NCI-H774 (cell line): ENCODE measurements at regions not wholly inside any gene's neighbourhood (a gene's known extent, or its start where the extent isn't known, plus 50 kb on each side); places are given as distances from the start of the nearest gene placed in this dataset.
"Not testable (repeated sequence)": the region's sequence is repeated elsewhere in the genome, so short reads cannot be mapped to it uniquely, and the experiment has no call there.

Source experiments
- DNase-seq: peaks from one replicate; lab custom pipeline; 2025; lab: John Stamatoyannopoulos, UW

GRCh38 chr1:81270051-81270450 is 530.7 kb upstream of the ADGRL2 start:
- no peak for DNase-seq

GRCh38 chr1:81264976-81265375 is 535.8 kb upstream of the ADGRL2 start:
- no peak for DNase-seq

GRCh38 chr1:81259625-81260411 is 540.9 kb upstream of the ADGRL2 start:
- DNase-seq, result no peak

GRCh38 chr1:81254560-81254959 is 546.2 kb upstream of the ADGRL2 start:
- DNase-seq, result no peak

GRCh38 chr1:81254068-81254467 is 546.7 kb upstream of the ADGRL2 start:
- DNase-seq, result no peak

GRCh38 chr1:81252471-81253151 is 548.1 kb upstream of the ADGRL2 start:
- DNase-seq, result no peak

GRCh38 chr1:81250825-81251224 is 549.9 kb upstream of the ADGRL2 start:
- not testable (repeated sequence) for DNase-seq

GRCh38 chr1:81245084-81245715 is 555.5 kb upstream of the ADGRL2 start:
- not testable (repeated sequence) for DNase-seq

GRCh38 chr1:81244612-81245011 is 556.1 kb upstream of the ADGRL2 start:
- DNase-seq, result not testable (repeated sequence)

- no peak for DNase-seq
Measured at GRCh38 chr1:81242103-81242502, 558.6 kb upstream of the ADGRL2 start.

GRCh38 chr1:81238129-81238528 is 562.6 kb upstream of the ADGRL2 start:
- no peak for DNase-seq

- DNase-seq, result no peak
Measured at GRCh38 chr1:81237473-81238089, 563.2 kb upstream of the ADGRL2 start.

- DNase-seq, result no peak
Measured at GRCh38 chr1:81234237-81234636, 566.5 kb upstream of the ADGRL2 start.

- DNase-seq, result no peak
Measured at GRCh38 chr1:81233591-81233990, 567.1 kb upstream of the ADGRL2 start.

GRCh38 chr1:81232420-81232819 is 568.3 kb upstream of the ADGRL2 start:
- DNase-seq, result no peak

GRCh38 chr1:81231729-81232038 is 569.0 kb upstream of the ADGRL2 start:
- DNase-seq, result no peak

GRCh38 chr1:81230983-81231728 is 569.6 kb upstream of the ADGRL2 start:
- DNase-seq, result no peak

- DNase-seq, result no peak
Measured at GRCh38 chr1:81228926-81229325, 571.8 kb upstream of the ADGRL2 start.

GRCh38 chr1:81226603-81226928 is 574.2 kb upstream of the ADGRL2 start:
- no peak for DNase-seq

GRCh38 chr1:81225789-81226602 is 574.7 kb upstream of the ADGRL2 start:
- DNase-seq, result no peak

- DNase-seq, result no peak
Measured at GRCh38 chr1:81224222-81224621, 576.5 kb upstream of the ADGRL2 start.
